HepG2 (cell line): ENCODE measurements at regions not wholly inside any gene's neighbourhood (a gene's known extent, or its start where the extent isn't known, plus 50 kb on each side); places are given as distances from the start of the nearest gene placed in this dataset.

Source experiments
- BCLAF1 ChIP-seq: fragments of 450-650 bp; IDR thresholded peaks from 2 replicates; pipeline ENCODE4 v1.6.1; 2017; ENCODE audit warnings: mild to moderate bottlenecking
- CTCF ChIP-seq: sonication (generic); formaldehyde crosslinking; IDR thresholded peaks from 2 replicates; pipeline ENCODE4 v1.5.0; 2020; ENCODE audit warnings: mild to moderate bottlenecking, missing genetic modification reagents, moderate library complexity
- GRHL1 ChIP-seq: sonication (generic); formaldehyde crosslinking; conservative IDR thresholded peaks from 2 replicates; pipeline ENCODE4 v1.8.0; 2022; ENCODE audit warnings: missing genetic modification reagents
- MEIS1 ChIP-seq: sonication (generic); formaldehyde crosslinking; IDR thresholded peaks from 2 replicates; pipeline ENCODE4 v1.9.0; 2021; ENCODE audit warnings: mild to moderate bottlenecking, missing genetic modification reagents, moderate library complexity, borderline replicate concordance
- MIXL1 ChIP-seq: IDR thresholded peaks from 2 replicates; pipeline ENCODE4 v1.6.1; 2016
- RERE ChIP-seq: IDR thresholded peaks from 2 replicates; pipeline ENCODE4 v1.6.1; 2016; ENCODE audit warnings: low read depth, missing genetic modification reagents, missing compliant biosample characterization
- RFX5 ChIP-seq: IDR thresholded peaks from 2 replicates; pipeline ENCODE4 v1.6.1; 2011; ENCODE audit warnings: low read depth, low read length, improper control_type of control experiment
- SOX13 ChIP-seq, 3 experiments: fragments of 450-650 bp in 1 of 3; sonication (generic) in 1 of 3; formaldehyde crosslinking in 1 of 3; IDR thresholded peaks in 2 of 3; conservative IDR thresholded peaks in 1 of 3; 2 replicates each; pipeline versions ENCODE4 v1.5.0 to v1.6.1; 2016 to 2020; ENCODE audit warnings: antibody characterized with exemption in 1 of 3, mild to moderate bottlenecking in 1 of 3, missing compliant biosample characterization in 1 of 3, missing genetic modification reagents in 1 of 3, moderate library complexity in 1 of 3
- SP4 ChIP-seq: sonication (generic); formaldehyde crosslinking; IDR thresholded peaks from 2 replicates; pipeline ENCODE4 v1.8.1; 2023; ENCODE audit warnings: mild to moderate bottlenecking, missing genetic modification reagents
- ZC3H13 ChIP-seq: sonication (generic); formaldehyde crosslinking; IDR thresholded peaks from 2 replicates; pipeline ENCODE4 v1.8.1; 2023; ENCODE audit warnings: mild to moderate bottlenecking, missing genetic modification reagents, moderate library complexity
- ZNF501 ChIP-seq: sonication (generic); formaldehyde crosslinking; IDR thresholded peaks from 2 replicates; pipeline ENCODE4 v1.5.1; 2020; ENCODE audit warnings: mild to moderate bottlenecking, moderate library complexity, missing genetic modification reagents
- ZNF550 ChIP-seq: sonication (generic); formaldehyde crosslinking; IDR thresholded peaks from 2 replicates; pipeline ENCODE4 v1.4.0; 2020; ENCODE audit warnings: mild to moderate bottlenecking, missing genetic modification reagents, borderline replicate concordance
- ZXDC ChIP-seq: sonication (generic); formaldehyde crosslinking; IDR thresholded peaks from 2 replicates; pipeline ENCODE4 v1.5.0; 2020; ENCODE audit warnings: mild to moderate bottlenecking, missing genetic modification reagents

GRCh38 chrY:16101815-16102214 is 1577.5 kb downstream of the NLGN4Y start (continued):
- no peak for TF ChIP-seq ZNF501 (CRISPR knock-in tag)
- no peak for TF ChIP-seq MEIS1
- TF ChIP-seq RERE (CRISPR knock-in tag) = 0 out of 2 replicates have a peak, but pooled peaks have one; percentile 23
- TF ChIP-seq SOX13 (IDR thresholded peaks at IDR 0.05) = no peak
- peak in 1 of 2 experiments; percentile 67; a peak in 2 of 4 replicates for TF ChIP-seq SOX13 (CRISPR knock-in tag; conservative IDR thresholded peaks at IDR 0.05 in 1 of 2, IDR thresholded peaks at IDR 0.05 in 1 of 2)
- TF ChIP-seq ZNF550 (CRISPR knock-in tag) = no peak
- TF ChIP-seq MIXL1 (CRISPR knock-in tag) = peak; percentile 71; the same call in 1 of the 2 replicates
- TF ChIP-seq CTCF (CRISPR knock-in tag) = no peak
- TF ChIP-seq SP4 (CRISPR knock-in tag) = no peak
- TF ChIP-seq GRHL1 (CRISPR knock-in tag) = no peak
- TF ChIP-seq RFX5 = no peak
- no peak for TF ChIP-seq ZXDC (CRISPR knock-in tag)
- TF ChIP-seq BCLAF1 = no peak
- TF ChIP-seq ZC3H13 = no peak
